ENCODE measurements at regions not wholly inside any gene's neighbourhood (a gene's known extent, or its start where the extent isn't known, plus 50 kb on each side); places are given as distances from the start of the nearest gene placed in this dataset.
"Not testable (repeated sequence)": the region's sequence is repeated elsewhere in the genome, so short reads cannot be mapped to it uniquely, and the experiment has no call there.

DNA sequence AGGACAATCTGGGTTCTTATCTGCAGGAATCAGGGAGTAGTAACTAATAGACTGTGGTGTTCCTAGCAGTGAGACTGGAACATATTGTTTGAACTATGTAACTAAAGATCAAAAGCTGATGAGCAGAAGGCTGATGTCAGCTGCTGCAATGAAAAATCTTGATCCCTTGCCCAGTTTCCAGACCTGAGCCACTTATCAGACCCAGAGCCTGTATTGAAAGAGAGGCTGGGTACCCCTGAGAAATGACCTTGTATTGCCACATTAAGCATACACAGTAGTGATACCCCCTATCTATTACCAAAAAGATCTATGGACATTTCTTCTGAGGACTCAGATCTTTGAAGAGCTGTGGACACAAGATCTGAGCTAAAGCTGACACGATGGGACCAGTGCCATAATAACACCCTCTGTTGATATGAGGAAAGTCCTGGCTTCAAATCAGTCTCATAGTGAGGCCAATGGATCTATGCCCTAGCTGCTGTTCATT, 178.0 kb upstream of the GALNT2 start:
- DNase-seq, result no peak

DNA sequence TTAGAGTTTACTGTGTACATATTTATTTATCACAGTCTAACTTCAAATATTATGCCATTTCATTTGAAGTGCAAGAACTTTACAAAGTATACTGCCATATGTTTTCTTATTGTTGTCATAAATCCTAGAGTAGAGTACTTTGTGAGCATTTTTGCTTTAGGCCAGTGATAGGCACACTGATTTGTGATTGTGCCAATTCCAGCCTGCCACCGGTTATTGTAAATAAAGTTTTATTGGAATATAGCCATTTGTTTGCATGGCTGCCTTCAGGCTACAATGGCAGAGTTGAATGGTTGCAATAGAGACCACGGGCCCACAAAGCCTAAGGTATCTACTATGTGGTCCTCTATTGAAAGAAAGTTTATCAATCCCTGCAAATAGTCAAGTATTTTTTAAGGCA, 175.8 kb upstream of the GALNT2 start:
- no peak for DNase-seq

DNA sequence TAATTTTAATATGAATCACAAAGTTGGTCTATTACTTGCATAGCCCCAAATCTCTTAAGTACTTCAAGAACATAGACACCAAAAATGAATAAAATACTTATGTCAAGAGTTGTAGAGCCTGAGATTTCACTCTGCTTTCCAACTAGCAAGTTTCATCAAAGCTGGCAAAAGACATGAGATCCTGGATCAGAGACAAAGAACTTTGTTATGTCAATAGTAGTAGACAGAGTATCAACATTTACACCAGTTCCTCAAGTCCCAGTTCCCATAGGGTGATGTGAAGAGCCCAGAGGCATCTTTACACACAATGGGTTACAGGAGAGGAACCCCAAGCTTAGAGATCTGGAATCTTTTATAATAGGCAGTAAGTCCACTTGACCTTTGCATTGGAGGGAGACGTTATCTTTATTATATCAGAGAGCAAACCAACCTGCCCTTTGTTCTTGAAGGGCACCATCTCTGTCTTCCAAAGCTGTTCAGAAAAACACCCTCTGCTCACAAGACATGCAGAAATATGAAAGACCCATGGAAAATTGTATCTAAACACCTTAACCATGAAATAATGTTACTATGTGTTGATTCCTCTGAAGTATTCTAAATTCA, 174.4 kb upstream of the GALNT2 start:
- no peak for DNase-seq

DNA sequence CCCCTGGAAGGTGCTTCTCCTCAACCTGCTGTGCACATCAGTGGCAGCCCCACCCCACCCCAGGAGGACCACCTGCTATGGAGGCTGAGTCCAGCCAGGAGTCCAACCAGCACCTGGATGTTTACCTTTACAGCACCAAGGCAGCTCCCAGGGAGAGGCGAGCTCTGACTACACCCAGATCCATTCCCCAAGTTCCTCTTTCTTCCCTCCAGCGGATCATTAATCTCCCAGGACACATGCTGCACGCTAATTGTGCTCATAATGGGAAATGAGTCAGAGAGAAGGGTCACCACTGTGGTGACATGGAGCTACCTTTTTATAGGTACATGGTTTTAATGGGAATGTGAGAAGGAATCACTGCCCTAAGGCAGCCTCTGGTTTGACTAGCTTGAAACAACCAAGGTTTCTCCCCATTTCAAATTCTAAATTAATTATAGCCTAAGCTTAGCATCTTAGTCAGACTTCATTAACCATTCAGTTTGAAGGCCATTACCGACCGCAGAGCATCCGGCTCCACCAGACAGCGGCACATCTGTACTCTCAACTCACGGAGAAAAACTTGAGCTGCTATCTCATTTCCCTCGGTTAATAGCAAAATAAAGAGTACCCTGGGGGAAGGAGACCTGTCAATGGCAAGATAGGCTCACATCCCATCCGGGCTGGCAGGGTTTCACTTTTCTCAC, 173.1 kb upstream of the GALNT2 start:
- no peak for DNase-seq

DNA sequence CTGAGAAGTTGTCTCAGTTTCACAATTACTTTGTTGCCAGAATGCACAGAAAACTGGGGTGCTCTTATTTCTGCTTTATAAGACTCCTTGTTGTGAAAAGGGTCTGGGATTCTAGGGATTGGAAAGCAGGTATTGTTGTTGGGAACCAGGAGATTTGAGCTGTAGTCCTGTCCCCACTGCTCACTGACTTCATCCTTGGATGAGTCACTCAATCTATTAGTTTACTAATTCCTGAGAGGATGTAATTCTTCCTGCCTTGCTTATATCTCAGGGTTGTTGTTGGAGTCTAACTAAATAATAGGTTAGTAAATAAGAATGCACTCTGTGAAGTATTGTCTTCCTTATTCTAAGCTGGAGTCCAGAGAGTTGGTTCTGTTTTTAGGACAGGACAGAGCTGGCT, 172.5 kb upstream of the GALNT2 start:
- DNase-seq, result no peak

DNA sequence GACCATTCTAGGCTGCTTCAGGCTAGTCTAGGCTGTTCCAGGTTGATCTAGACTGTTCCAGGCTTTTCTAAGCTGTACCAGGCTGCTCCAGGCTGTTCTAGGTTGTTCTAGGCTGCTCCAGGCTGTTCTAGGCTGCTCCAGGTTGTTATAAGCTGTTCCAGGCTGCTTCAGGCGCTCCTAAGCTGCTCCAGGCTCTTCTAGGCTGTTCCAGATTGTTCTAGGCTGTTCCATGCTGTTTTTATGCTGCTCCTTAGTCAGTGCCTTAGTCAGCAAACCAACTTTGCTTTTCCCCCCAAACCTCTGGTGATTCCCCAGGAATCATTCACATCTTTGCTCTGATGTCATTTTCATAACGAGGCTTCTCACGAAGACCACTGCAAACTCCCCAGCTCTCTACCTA, 171.4 kb upstream of the GALNT2 start:
- no peak for DNase-seq

DNA sequence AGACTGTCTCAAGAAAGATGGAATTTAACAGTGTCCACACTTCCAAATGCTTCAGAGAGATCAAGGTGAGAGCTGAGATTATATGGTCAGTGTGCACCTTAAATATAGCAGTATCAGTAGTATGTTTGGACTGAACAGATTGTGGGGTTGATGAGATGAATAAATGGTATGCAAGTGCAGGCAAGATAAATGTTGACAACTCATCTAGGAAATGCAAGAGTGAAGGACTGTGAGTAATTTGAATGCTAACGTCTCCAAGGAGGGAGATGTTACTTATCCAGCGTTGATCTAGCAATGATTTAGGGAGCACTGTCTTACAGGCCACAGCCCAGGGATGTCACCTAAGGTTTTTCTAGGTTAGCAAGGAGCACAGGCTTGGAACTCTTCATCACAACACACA, 170.7 kb upstream of the GALNT2 start:
- no peak for DNase-seq

DNA sequence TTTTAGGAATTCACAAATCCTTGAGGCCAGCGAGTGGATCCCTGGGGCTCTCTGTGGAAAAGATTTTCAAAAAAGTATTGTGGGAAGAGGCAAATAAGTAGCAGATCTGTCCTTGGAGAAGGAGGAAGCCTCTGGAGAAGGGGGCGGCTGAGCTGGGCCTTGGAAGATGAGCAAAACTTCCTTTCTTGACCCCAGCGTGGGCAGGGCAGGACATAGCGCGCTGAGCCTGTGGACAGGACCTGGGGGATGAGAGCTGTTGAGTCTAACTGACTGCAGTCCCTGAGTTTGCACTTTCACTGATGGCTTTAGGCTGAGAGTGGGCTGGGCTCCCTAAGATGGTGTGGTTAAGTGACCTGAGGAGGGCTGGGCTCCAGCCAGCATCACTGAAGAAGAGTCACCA, 170.2 kb upstream of the GALNT2 start:
- DNase-seq, result no peak

DNA sequence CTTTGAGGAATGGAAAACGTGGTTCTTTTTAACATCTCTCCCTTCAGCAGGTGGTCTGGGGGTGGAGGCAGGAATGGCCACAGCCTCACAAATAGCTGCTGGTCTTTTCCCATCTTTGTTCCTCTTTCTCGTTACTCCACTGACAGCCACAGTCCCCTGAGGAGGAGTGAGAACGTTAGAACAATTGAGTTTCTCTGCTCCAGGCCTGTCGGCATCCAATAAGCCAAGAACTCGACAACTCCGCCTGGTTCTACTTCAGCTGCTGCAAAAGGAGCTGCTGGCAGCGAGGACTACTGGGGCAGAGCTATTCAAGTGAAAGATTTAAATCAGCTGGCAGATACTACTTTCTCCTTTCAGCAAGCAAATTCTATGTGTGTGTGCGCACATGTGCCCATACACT, 169.5 kb upstream of the GALNT2 start:
- no peak for DNase-seq

DNA sequence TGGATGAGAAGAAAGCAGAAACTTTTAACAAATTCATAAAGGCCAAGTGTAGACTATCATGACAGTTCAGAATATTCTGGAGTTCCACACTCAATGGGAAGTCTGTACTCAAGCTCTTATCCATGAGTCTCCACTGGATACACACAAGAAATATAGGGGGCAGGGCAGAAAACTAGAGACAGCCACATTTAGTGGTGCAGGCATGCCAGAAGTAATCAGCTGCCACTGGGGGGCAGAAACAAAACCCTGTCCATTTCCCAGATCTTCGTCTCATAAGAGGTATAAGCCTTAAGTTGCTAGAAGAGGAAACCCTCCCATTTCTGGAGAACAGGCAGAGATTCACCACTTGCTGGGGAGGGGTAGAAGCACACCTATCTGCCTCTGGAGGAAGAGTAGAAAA, 166.8 kb upstream of the GALNT2 start:
- no peak for DNase-seq

DNA sequence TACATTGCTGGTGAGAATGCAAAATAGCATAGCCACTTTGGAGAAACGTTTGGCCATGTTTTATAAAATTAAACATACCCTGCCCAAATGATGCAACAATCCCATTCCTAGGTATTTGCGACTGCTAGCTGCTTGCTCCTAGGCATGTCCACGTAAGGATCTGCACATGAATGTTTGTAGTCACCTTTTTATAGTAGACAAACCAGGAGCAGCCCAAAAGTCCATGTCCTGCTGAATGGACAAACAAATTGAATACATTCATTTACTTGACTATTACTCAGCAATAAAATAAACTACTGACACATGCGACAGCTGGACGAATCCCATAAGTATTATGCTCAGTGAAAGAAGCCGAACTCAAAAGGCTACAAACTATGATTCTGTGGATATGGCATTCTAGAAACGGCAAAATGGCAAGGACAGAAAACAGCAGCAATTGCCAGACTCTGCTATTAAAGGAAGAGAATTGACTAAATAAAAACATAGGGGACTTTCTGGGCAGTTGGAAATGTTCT, 161.9 kb upstream of the GALNT2 start:
- DNase-seq, result no peak

DNA sequence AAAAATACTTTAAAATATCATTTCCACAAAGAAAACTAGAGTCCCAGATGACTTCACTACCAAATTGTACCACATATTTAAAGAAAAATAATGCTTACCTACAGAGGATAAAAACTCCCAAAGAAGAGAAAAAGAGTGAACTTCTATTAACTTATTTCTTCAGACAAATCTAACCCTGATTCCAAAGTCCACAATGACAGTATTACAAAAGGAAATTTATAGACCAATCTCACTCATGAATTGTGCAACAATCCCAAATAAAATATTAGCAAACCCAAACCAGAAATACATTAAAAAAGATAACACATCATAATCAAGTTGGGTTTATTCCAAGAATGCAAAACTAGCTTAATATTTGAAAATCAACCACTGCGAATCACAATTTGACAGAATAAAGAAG, 161.4 kb upstream of the GALNT2 start:
- no peak for DNase-seq

DNA sequence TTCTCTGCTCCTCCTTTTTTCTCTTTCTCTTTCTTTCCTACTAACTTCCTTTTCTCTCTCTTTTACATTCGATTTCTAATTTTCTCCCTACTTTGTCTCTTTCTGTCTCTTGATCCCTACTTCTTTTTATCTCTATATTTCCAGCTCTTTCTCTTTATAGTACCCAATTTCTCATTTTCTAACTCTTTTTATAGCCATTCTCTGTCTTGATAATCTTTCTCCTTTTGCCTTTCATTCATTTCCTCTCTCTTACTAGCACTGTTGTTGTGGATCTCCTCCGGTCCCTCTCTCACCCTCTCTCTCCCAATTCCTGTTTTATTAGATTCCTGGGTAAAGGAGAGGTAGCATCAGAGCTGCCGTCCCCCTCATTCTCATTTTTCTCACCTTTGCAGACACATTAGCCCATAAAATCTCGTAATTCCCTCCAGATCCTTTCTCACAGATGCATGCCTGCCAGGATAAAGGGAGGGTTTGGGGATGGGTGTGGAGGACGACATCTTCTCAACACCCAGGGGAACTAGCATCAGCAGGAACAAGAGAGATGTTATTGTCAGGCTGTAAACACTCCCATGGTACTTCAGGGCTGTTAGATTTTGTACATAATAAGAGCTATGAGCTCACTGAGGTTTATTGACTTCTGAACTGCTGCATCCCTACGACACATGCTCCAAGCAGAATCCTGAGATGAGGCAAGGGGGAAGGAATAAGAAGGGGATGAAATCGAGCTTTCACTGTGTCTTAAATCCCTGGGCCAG, 159.0 kb upstream of the GALNT2 start:
- DNase-seq, result no peak

DNA sequence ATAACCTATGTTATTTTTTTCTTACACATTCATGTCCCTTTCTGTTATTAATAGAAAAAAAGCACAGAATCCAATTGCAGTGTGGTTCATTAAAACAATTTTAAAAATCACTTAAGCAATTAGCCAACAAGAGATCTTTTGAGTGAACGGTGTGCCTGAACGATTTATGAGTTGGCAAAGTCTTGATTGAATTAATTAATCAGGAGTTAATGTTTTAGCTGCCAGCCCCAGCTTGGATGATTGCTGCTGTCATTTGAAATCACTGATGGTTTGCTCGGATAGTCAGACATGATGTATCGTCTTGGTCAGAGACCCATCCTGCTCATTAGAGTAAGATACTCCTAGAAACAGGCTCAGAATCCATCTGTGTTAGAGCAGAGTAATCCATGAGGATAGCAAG, 158.3 kb upstream of the GALNT2 start:
- DNase-seq, result no peak

DNA sequence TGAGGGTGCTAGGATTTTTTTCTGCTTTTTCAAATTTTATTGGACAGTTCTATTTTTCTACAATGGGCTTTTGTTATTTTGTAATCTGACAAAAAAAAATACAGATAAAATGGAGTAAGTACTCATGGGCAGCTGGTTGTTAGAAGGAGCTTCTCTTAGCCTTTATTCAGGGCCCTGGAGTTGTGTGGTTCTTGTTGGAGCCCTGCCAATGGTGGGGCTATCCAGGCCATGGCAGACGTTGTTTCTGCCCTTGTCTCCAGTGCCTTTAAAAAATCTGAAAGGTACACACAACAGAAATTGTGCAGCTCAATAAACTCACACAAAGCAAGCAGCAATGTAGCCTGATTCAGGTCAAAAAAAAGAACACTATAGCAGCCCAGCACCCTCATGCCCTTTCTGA, 153.5 kb upstream of the GALNT2 start:
- no peak for DNase-seq

DNA sequence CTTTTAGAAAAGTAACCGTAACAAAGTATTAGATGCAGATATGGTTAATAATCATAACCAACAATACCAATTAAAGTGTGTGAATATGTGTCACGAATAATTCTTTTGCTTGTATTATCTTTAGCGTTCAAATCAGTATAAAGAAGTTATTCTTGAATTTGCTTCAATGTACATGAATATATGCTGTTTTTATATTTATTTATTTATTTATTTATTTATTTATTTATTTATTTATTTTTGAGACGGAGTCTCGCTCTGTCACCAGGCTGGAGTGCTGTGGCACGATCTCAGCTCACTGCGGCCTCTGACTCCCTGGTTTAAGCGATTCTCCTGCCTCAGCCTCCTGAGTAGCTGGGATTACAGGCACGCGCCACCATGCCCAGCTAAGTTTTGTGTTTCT, 147.6 kb upstream of the GALNT2 start:
- DNase-seq, result not testable (repeated sequence)

DNA sequence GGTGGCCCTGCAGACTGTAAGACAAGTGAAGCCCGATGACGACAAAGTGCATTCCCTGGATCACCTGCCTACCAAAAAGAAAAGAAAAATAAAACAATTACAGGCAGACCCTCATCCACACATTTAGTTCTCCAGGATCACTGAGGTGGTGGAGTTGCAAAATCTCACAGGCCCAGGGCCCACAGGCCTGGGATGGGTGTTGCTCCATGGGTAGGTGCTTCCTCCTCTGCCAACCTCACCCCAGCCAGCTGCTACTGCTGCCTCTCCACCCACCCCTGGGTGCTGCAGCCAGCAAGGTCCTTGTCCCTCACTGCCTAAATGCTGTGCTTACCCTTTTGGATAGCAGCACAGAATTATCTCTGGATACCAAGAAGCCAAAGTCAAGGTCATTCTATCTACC, 146.4 kb upstream of the GALNT2 start:
- no peak for DNase-seq

DNA sequence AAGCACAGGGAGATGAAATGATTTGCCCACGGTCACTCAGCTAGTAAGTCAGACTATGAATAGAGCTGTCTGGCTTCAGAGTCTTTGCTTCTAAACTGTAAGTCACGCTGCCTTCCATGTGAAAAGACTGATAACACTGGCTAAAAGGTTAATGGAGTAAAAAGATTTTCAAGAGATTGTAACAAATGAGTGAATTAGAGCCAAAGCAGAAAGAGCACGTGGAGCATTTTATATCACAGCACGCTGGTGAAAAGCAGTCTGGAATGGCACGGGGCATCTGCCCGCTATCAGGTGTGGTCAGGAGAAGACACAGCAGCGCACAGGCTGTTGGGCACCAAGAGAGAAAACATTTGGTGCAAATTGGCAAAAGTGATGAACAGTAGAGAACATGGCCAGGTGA, 144.8 kb upstream of the GALNT2 start:
- no peak for DNase-seq

DNA sequence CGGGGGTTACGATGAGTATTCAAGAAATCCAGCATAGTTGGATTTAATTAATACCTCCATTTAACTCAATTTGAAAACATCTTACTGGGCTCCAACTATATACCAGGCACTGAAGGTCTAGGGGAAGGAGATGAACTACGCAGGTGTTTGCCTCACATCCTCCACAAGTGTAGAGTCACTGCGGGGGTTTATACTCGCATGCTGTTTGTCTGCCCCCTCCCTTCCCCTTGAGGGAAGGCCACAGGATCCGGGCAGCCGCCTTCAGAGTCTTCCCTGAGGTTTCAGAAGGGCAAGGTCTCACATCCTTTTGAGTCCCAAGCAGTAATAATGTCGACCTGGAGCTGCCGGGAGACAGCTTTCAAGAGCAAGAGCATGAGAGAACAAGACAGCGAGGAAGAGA, 142.4 kb upstream of the GALNT2 start:
- no peak for DNase-seq

DNA sequence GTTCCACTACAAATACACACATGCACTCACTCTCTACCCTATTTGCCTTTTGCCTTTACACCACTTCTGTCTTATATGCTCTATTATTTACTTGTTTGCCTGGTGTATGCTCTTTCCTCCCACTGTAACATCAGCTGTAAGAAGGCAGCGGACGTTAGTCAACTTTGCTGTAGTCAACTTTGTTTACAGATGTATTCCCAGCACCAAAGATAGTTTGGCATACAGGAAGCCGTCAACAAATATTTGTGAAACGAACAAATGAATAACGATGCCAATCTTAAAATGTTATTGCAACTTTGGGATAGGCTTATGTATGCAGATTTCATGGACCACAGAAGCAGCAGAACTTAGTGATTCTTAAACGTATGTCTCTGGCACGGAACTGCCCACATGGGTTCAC, 138.3 kb upstream of the GALNT2 start:
- no peak for DNase-seq

DNA sequence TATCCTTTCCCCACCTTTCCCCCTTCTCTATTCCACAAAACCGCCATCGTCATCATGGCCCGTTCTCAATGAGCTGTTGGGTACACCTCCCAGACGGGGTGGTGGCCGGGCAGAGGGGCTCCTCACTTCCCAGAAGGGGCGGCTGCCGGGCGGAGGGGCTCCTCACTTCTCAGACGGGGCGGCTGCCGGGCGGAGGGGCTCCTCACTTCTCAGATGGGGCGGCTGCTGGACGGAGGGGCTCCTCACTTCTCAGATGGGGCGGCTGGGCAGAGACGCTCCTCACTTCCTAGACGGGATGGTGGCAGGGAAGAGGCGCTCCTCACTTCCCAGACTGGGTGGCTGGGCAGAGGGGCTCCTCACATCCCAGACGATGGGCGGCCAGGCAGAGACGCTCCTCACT, 135.3 kb upstream of the GALNT2 start:
- not testable (repeated sequence) for DNase-seq

DNA sequence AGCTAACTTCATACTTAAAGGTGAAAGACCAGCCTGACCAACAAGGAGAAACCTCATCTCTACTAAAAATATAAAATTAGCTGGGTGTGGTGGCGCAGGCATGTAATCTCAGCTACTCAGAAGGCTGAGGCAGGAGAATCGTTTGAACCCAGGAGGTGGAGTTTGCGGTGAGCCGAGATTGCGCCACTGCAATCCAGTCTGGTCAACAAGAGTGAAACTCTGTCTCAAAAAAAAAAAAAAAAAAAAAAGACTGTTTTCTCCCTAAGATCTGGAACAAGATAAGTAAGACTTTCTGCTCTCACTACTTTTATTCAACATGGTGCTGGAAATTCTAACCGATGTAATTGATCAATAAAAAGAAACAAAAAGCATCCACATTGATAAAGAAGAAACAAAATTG, 131.9 kb upstream of the GALNT2 start:
- DNase-seq, result not testable (repeated sequence)

DNA sequence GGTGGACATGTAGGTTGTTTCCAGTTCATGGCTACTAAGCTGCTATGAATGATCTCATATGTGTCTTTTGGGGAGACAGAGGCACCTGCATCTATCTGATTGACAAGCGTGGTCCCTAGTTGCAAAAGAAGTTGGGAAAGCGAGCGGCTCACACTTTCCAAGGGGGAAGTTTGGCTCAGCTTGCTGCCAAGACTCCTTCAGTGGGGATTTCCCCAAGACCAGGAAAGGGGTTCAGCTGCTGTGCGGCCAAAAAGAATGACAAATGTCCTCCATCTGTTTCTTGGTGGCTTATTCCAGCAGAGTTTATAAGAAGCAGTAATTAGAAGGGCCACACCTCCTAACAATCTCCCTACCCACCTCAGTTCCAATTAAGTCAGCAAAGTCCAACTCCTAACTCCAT, 128.5 kb upstream of the GALNT2 start:
- no peak for DNase-seq

DNA sequence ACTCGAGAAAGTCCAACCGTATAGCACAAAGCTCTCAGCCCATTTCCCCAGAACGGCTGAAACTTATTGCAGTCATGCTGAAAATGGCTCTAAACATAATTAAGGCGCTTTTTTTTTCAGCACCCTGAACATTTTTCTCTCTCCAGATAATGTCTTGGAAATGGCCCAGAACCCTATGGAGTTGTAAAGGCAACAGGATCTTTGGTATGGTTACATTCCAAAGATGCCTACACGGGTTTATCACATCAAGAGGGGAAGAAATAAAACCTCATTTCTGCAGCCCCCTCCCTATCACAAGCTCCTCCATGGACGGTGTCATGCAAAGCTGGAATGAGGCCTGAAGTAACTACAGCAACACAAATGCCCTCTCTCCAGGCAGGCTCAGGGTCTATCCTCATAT, 126.4 kb upstream of the GALNT2 start:
- DNase-seq, result no peak

All from activated naive CD4-positive, alpha-beta T cell treated with anti-CD3 and anti-CD28 coated beads, Interleukin-2, amount 50 U/mL, for 16 hours (primary cell).